HG03064 (cell line): ENCODE measurements at regions not wholly inside any gene's neighbourhood (a gene's known extent, or its start where the extent isn't known, plus 50 kb on each side); places are given as distances from the start of the nearest gene placed in this dataset.
"Not testable (repeated sequence)": the region's sequence is repeated elsewhere in the genome, so short reads cannot be mapped to it uniquely, and the experiment has no call there.

Experiments used
- ATAC-seq: cut with Tn5 transposase; IDR thresholded peaks from one replicate; pipeline ENCODE4 v1.9.1; 2021; ENCODE audit warnings: low read depth; ENCODE audit not compliant: unreplicated experiment

DNA sequence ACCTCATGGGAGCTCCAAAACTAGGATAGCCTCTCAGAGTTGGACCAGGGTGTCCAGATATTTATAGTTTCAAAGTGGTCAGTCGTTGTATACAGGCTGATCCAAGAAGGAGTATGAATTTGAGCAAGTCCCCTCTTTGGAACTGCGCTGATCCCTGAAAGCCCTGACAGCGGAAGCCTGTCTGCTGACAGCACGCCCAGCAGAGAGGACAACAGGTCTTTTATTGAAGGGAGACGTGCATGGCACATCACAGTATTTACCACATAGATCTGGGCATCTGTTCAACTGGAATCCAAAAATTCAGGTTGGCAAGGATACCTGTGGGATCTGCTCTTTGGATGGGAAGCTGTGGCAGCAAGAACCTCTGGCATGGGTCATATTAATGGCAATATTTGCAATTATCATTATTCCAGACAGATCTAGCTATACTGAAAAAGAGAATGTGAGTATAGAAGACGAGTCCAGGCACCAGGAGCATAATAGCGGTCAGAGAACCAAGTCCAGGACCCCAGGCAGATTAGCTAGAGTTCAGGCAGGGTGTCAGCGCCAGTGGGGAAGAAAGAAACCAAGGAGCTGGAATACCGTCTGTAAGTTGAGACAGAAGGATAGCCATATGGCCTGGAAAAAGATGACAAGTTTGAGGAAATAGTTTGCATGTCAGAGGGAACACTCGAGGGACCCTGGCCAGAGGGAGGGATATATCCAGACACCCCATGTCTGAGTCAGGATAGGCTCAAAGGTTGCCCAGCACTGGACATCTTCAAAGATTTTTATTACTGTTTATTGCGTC, 260.4 kb upstream of the FANCL start:
- ATAC-seq = no peak

DNA sequence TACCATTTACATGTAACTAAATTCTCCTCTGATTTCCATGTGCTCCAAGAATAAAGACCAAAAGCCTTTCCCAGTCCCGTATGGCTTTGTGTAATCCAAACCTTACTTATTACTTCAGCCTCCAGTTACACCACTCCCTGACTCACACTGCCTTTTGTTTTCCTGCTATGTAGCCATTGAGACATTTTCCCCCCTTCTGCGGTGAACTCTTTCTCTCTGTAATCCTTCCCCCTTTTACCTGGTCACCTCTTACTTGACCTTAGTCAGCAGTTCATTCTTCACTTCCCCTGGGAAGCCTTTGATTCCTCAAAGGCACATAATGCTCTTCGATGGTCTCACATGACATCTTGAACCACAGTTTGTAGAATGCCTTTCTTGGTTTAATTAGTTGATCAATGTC, 256.0 kb upstream of the FANCL start:
- ATAC-seq = no peak

- ATAC-seq = no peak
Observed at GRCh38 chr2:58495806-58496205, 254.7 kb upstream of the FANCL start.

- no peak for ATAC-seq
Observed at GRCh38 chr2:58494071-58494501, 253.0 kb upstream of the FANCL start.

DNA sequence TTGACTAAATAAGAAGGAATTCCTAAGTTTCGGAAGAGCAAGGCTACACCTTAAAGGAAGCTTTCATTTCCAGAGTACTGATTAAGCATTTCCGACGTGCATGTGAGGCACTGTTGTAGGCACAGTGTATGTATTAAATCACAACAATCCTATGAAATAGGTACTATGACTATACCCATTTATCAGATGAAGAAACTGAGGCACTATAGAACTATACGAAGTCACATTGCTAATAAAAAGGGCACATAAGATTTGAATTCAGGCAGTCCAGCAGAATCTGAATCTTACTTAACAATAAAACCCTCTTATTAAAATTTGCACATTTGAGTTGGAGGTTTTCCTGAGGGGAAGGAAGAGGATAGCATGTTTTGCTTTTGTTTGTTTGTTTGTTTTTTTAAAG, 243.5 kb upstream of the FANCL start:
- ATAC-seq = no peak

DNA sequence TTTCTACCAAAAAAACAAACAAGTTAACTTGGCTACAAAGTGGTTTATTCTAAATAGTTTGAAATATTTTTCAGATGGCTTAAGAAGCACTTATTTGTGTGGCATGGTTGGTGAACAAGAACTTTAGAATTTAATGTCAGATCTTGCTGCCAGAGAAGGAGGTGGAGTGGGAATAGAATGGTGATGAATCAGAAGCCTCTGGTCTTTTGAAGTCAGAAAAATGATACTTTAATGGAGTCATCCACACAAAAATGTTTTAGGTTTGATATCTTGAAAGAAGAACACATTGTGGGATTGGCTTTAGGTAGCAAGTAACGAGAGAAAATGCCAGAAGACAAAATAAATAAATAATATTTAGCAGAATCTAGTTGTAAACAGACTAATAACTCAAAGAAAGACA, 243.1 kb upstream of the FANCL start:
- no peak for ATAC-seq

DNA sequence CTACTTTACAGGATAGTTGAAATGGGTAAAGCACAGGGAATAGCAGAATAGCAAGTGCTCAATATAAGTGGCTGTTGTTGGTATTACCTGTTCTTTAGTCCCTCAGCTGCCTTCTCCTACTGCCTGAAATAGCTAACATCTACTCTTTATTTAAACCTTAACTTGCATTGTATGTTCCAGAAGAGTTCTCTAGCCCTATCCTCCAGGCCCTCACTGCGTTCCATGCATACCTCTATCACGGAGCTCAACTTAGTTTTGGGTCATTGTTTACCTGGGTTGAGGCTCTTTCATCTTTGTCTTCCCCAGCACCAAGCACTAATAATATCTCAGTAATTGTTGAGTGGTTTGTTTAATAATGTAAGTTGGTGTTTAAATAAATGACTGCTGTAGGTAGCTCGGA, 242.2 kb upstream of the FANCL start:
- ATAC-seq = no peak

DNA sequence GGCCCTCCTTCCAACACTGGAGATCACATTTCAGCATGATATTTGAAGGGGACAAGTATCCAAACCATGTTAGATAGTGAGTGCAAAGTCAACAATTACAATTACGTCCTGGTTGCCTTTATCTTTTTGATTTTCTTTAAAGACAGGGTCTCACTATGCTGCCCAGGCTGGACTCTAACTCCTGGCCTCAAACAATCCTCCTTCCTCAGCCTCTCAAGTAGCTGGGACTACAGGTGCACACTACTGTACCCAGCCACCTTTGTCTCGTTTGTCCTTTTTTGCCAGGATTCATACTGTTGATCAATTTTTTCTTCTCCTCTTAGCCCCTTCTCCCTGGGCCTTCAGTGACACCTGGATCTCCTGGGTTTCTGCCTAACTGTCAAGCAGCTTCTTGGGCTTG, 240.5 kb upstream of the FANCL start:
- ATAC-seq = no peak

GRCh38 chr2:58480141-58480540, 239.0 kb upstream of the FANCL start:
- no peak for ATAC-seq

- no peak for ATAC-seq
Observed at GRCh38 chr2:58479535-58480140, 238.5 kb upstream of the FANCL start.

DNA sequence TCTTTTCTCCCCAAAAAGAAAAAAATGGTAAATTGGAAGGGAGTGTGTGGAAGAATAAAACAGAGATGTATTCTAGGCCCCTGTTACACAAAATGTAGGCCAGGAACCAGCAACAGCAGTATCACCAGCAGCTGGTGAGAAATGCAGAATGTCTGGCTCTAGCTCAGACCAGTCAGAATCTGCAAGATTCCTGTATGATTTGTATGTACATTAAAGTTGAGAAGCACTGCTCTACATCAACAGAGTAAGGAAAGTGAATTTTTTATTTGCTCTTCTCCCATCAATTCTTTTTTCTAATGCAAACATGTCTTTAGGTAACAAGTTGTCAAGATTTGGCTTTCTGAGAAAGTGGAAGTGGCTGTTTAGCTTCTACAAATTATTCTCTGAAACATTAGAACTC, 235.4 kb upstream of the FANCL start:
- ATAC-seq = no peak

DNA sequence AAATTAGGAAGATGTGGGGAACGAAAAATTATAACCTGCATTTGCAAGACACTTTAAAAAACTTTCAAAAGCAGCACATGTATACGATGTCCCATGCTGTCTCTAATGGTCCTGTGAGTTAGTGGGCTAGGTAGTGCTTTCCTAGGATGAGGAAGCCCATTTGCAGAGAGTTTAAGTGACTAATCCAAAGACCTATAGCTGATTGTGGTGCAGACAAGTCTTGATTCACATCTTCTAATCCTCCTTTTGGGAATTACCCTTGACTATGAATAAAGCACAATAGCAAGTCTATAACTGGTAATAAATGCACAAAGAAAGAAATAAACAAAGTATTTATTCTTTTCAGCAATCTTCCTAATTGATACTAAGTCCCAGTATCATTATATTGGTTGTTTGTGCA, 234.6 kb upstream of the FANCL start:
- ATAC-seq = no peak

GRCh38 chr2:58473165-58473564, 232.0 kb upstream of the FANCL start:
- ATAC-seq = no peak

DNA sequence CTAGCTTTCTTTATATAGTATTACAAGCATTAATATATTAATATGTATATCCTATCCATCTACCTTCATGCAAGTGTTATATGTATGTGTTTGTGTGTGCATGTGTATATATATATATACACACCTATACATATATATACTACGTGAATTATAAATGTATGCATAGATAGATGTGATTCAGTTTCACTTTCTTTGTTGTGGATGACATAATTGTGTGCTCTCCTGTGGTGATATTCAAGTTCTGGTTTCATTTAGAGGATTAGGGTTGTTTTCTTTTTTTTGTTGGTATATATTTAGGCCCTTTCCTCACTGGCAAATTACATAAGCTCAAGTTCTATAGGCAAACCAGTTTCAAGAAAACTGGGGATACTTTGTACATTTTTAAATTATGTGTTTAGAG, 225.7 kb upstream of the FANCL start:
- ATAC-seq = no peak

DNA sequence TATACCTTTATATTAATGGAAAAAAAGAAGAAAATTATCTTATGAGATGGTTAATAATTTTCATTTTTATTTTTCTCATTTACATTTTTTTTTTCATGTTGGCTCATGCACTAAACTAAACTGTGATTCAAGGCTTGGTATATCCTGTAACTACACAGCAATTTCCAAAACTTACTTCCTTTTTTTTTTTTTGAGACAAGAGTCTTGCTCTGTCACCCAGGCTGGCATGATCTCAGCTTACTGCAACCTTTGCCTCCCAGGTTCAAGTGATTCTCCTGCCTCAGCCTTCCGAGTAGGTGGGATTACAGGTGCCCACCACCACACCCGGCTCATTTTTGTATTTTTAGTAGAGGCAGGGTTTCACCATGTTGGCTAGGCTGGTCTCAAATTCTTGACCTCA, 224.9 kb upstream of the FANCL start:
- not testable (repeated sequence) for ATAC-seq

- no peak for ATAC-seq
Observed at GRCh38 chr2:58460670-58461069, 219.5 kb upstream of the FANCL start.

- peak; percentile 81 for ATAC-seq
Observed at GRCh38 chr2:58449286-58450010, 208.3 kb upstream of the FANCL start.

- no peak for ATAC-seq
Observed at GRCh38 chr2:58448845-58449244, 207.7 kb upstream of the FANCL start.

- peak; percentile 62 for ATAC-seq
Observed at GRCh38 chr2:58448065-58448507, 207.0 kb upstream of the FANCL start.

GRCh38 chr2:58447586-58447985, 206.5 kb upstream of the FANCL start:
- no peak for ATAC-seq

DNA sequence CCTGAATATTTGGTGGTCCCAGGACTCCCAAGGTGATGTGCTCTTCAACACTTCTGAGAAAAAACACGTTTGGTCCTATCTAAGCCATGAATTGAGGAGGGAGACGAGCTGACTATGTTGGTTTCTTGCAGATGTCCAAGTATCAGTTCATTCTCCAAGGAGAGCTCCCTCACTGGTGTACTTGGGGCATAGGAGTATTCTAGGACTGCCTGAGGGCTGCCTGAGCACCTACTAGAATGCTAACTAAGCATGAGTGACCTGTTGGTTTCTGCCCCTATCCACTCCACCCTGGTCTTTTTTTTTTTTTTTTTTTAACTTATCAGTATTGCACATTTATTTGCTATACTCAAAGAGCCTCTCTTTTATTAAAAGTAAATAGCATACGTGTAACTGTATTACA, 200.5 kb upstream of the FANCL start:
- no peak for ATAC-seq

DNA sequence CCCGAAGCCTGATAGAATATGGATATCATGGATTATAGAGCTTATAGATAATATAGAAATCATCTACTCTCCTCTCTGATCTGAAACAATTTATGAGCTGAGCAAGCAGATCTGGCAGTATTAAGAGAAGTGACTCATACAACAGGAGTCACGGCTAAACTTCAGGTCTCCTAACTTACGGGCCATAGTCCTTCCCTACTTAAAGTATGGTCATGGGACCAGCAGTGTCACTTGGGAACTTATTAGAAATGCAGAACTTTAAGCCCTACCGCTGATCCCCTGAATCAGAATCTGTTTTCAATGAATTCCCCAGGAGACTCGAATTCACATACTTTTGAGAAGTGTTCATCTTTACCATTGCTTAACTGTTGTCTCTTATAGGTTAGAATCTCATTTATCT, 195.7 kb upstream of the FANCL start:
- ATAC-seq = no peak
